Adrenal gland (tissue), 9 donors: ENCODE measurements at regions not wholly inside any gene's neighbourhood (a gene's known extent, or its start where the extent isn't known, plus 50 kb on each side); places are given as distances from the start of the nearest gene placed in this dataset.

Source experiments
- DNase-seq, 7 donors: peaks; one replicate each; pipeline ENCODE4 v3.0.0-alpha.2; 2019 to 2020
- H3K27ac ChIP-seq, 5 donors: fragments of 200-600 bp; sonication (generic) in 4 of 5; 1 replicate in 3 of 5; 2 replicates in 2 of 5; pipeline versions ENCODE4 v1.5.1 to v1.8.0; 2016 to 2020; ENCODE audit warnings: mild to moderate bottlenecking in 1 of 5
- H3K27me3 ChIP-seq: fragments of 200-600 bp; 2 replicates; pipeline ENCODE4 v1.8.0; 2021
- H3K36me3 ChIP-seq, 2 donors: fragments of 200-600 bp; replicated peaks in 1 of 2; 1 replicate in 1 of 2; 2 replicates in 1 of 2; pipeline versions ENCODE4 v1.5.1 to v1.8.0; 2018 to 2022
- H3K4me1 ChIP-seq, 2 donors: fragments of 200-600 bp; replicated peaks in 1 of 2; 1 replicate in 1 of 2; 2 replicates in 1 of 2; pipeline versions ENCODE4 v1.5.1 to v1.8.0; 2018 to 2021
- H3K4me3 ChIP-seq, 4 donors: fragments of 200-600 bp; sonication (generic) in 3 of 4; one replicate each; pipeline ENCODE4 v1.5.1; 2016 to 2018
- H3K9me3 ChIP-seq, 3 donors: fragments of 200-600 bp; sonication (generic) in 1 of 3; replicated peaks in 1 of 3; 1 replicate in 2 of 3; 2 replicates in 1 of 3; pipeline versions ENCODE4 v1.5.1 to v1.8.0; 2016 to 2021
- POLR2A ChIP-seq, 2 donors: fragments of 450-650 bp; IDR thresholded peaks; one replicate each; pipeline ENCODE4 v1.6.1; 2017; ENCODE audit warnings: antibody characterized with exemption in 2 of 2, mild to moderate bottlenecking in 2 of 2, moderate library complexity in 1 of 2
- WGBS, 4 donors: extraction: QIAGEN DNeasy Blood & Tissue Kit in 2 of 4; methylation state at CpG; one replicate each; pipeline versions ENCODE4 v1.1.5 to v1.1.7; 2013 to 2017; 5-methylcytosine and 5-hydroxymethylcytosine counted together
- intact Hi-C, 2 donors: fragments of 100-400 bp; cut with DNase I; formaldehyde crosslinking; loops; one replicate each; pipeline versions ENCODE4 v1.14.1 to v1.15.0; 2022 to 2023
- TF ChIP-seq, protein P1 (sequence below), 6 experiments: fragments of 450-650 bp in 4 of 6; fragments of 200-600 bp in 2 of 6; sonication (generic) in 1 of 6; IDR thresholded peaks; 1 replicate in 5 of 6; 2 replicates in 1 of 6; pipeline versions ENCODE4 v1.5.1 to v1.8.0; 2016 to 2021; ENCODE audit warnings: antibody characterized with exemption in 6 of 6, mild to moderate bottlenecking in 2 of 6, moderate library complexity in 1 of 6
- donor health status: healthy with polysubstance abuse.
- donor health status: Bipolar disorder and iron deficiency.
- donor health status: DM: yes; HTN: yes; CAD: no.
- donor health status: DM: no; HTN: no; CAD: no.
- donor health status: DM: no; HTN: no; CAD: no.

DNA sequence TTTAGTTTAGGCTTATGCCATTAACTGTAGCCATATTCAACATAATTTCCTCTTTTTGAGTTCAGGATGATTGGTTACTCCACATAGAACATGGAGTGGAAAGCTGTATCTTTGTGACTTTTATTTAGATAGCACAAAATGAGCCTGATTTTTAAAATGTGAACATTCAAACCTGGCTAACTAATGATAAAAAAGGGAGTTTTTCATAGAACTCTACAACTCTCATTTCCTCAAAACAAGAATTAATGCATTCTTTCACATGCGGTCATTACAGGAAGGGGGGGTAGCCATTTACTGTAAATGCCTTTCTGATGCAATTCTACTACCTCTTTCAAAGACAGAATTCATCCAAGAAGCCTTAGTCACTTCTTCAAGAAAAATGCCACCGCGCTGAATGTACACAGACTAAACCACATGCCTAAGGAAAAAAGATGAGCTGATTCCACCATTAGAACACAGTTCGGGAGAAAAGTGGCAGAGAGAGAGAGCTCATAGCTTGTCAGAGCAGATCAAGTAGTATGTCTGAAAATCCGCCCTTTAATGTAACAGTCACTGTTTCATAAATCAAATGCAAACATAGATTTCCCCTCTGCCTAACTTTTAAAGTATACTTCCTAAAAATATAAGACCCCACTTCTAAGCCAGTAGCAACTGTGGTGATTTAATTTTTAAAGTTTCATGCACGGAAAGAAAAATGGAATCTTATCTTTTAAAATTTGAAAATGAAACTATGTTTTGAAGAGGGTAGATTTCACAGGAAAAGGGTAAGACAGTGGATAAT, 226.4 kb upstream of the KLF14 start:
- intact Hi-C loops: no loop called here
- Histone ChIP-seq H3K9me3 (no peaks in the 10 kb centered on the region), H3K27ac (peak overlapping the region in 3 of 5 donors; percentile 7 to 61 (median 36)), H3K4me1 (peaks cover 15 to 57% of the 10 kb centered on the region in 2 donors), H3K4me3 (no peak overlapping the region), H3K27me3 (no peaks in the 10 kb centered on the region), H3K36me3 (peaks cover 0 to under 1% of the 10 kb centered on the region in 2 donors)
- no peak for TF ChIP-seq POLR2A (IDR thresholded peaks at IDR 0.05)
- DNase-seq: peak in 2 of 7 donors; percentile 31 to 44
- WGBS, 4 donors: 73 to 78% (median 75%) methylated on average over 6 of the region's 6 CpGs

DNA sequence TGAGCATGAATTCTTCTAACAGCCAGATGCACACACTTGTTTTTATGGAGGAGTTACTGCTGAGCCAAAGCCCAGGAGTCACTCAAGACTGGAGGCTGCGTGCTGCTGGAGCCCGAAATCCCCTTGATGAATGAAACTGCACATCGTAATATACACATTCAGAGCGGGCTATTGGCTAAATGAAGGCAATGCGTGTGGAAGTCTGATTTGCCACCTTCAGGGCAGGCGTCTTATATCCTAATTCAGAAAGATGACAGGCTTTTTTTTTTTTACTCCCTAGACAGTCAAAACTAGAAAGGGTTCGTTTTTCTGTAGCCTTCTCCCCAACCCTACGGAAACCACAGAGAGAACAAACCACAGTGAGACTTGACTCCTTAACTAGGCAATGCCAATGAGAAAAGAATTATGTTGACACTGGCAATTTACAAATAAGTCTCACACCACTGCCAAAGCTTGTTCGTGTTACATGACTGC, 227.2 kb upstream of the KLF14 start:
- 80 to 82% (median 82%) methylated on average over 9 of the region's 9 CpGs for WGBS, 4 donors
- intact Hi-C loops: no loop called here
- TF ChIP-seq, protein P1, sequence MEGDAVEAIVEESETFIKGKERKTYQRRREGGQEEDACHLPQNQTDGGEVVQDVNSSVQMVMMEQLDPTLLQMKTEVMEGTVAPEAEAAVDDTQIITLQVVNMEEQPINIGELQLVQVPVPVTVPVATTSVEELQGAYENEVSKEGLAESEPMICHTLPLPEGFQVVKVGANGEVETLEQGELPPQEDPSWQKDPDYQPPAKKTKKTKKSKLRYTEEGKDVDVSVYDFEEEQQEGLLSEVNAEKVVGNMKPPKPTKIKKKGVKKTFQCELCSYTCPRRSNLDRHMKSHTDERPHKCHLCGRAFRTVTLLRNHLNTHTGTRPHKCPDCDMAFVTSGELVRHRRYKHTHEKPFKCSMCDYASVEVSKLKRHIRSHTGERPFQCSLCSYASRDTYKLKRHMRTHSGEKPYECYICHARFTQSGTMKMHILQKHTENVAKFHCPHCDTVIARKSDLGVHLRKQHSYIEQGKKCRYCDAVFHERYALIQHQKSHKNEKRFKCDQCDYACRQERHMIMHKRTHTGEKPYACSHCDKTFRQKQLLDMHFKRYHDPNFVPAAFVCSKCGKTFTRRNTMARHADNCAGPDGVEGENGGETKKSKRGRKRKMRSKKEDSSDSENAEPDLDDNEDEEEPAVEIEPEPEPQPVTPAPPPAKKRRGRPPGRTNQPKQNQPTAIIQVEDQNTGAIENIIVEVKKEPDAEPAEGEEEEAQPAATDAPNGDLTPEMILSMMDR (IDR thresholded peaks at IDR 0.05): no peak
- TF ChIP-seq POLR2A (IDR thresholded peaks at IDR 0.05): no peak
- H3K4me1 ChIP-seq: peaks cover 15 to 53% of the 10 kb centered on the region in 2 donors
- H3K27ac ChIP-seq: peak overlapping the region in 1 of 5 donors; percentile 61
- H3K4me3 ChIP-seq: no peak overlapping the region
- H3K36me3 ChIP-seq: peaks cover 0 to 7% of the 10 kb centered on the region in 2 donors
- no peak for DNase-seq
- H3K9me3 ChIP-seq: no peaks in the 10 kb centered on the region
- no peaks in the 10 kb centered on the region for H3K27me3 ChIP-seq

DNA sequence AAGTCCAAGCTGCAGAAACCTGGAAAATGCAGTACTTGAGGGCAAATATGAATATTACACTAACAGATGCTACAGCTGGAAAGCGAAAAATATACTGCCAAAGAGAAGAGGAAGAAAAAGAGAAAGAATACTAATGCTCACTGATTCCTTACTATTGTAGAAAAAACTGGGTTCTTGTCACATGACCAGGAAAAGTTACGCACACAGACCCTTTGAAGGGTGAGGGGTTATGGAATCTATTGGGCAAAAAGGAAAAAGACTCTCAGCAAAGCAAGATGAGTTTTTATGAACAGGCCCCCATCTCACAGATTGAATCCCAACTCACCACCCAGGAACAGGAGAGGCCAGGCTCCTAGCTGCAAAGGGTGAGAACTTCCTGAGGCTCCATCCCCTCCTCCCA, 228.1 kb upstream of the KLF14 start:
- H3K9me3 ChIP-seq: no peaks in the 10 kb centered on the region
- intact Hi-C loops: no loop called here
- 89 to 96% (median 94%) methylated on average over 2 of the region's 2 CpGs for WGBS, 4 donors
- no peak for DNase-seq
- TF ChIP-seq, protein P1 (IDR thresholded peaks at IDR 0.05): no peak
- TF ChIP-seq POLR2A (IDR thresholded peaks at IDR 0.05): no peak
- peaks cover 9 to 44% of the 10 kb centered on the region in 2 donors for H3K4me1 ChIP-seq
- peak overlapping the region in 1 of 5 donors; percentile 61 for H3K27ac ChIP-seq
- H3K4me3 ChIP-seq: no peak overlapping the region
- H3K27me3 ChIP-seq: no peaks in the 10 kb centered on the region
- peaks cover 0 to 17% of the 10 kb centered on the region in 2 donors for H3K36me3 ChIP-seq

DNA sequence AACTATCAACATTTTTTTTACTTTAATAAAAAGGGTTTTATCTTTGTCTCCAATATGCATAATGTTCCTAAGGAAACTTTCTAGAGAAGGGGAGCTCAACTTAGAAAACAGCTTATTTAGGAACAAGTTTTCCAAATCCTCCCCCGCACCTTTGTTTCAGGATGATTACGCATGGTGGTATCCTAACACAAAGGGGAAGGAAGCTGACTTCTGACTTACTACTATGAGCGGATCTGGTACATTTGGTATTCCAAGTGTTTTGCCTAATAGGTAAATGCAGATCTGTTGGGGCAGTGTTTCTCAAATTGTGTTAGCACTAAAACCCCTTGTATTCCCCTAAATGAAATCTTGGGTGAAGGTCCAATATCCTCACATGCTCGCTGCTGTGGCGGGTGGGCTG, 229.3 kb upstream of the KLF14 start:
- intact Hi-C loops: no loop called here
- no peaks in the 10 kb centered on the region for H3K9me3 ChIP-seq
- 89 to 95% (median 91%) methylated on average over 5 of the region's 5 CpGs for WGBS, 4 donors
- H3K27ac ChIP-seq: no peak overlapping the region
- no peak overlapping the region for H3K4me3 ChIP-seq
- TF ChIP-seq, protein P1 (IDR thresholded peaks at IDR 0.05): no peak
- no peak for TF ChIP-seq POLR2A (IDR thresholded peaks at IDR 0.05)
- H3K4me1 ChIP-seq: peaks cover 9 to 37% of the 10 kb centered on the region in 2 donors
- peaks cover 0 to 20% of the 10 kb centered on the region in 2 donors for H3K36me3 ChIP-seq
- DNase-seq: no peak
- H3K27me3 ChIP-seq: no peaks in the 10 kb centered on the region
